ENCODE measurements at regions not wholly inside any gene's neighbourhood (a gene's known extent, or its start where the extent isn't known, plus 50 kb on each side); places are given as distances from the start of the nearest gene placed in this dataset.

DNA sequence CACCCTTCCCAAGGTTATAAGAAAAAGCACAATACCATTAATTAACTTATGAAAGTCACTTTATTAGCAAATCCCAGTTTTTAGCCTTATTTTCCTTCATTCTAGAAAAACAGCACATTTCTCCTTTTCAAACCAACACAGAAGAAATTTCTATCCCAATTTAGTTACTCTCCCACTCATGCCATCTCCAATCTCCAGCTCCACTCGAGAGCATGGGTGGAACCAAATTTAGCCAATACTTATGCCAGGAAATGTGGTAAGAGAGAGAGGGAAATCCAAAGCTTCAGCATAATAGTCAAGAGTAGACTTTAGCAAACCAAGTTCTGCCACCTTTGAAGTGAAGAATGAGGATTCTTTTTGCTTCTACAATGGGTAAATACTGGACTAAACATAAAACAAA is 288.8 kb downstream of the KIF2B start:
- no peaks in the 10 kb centered on the region; the same call in 2 of the 3 replicates for H3K9me3 ChIP-seq (replicated peaks; ENCODE audit: control insufficient read depth, insufficient read depth, low read length)
- H3K4me2 ChIP-seq (ENCODE audit: control insufficient read depth, insufficient read depth): no peak overlapping the region
- no peaks in the 10 kb centered on the region for H3K36me3 ChIP-seq (ENCODE audit: control insufficient read depth in 2 of 2, insufficient read depth in 2 of 2, low read length in 1 of 2)
- in situ Hi-C loops (cut with MboI) (no loop called here), intact Hi-C loops (cut with micrococcal nuclease; ENCODE audit: unreplicated experiment) (no loop called here)
- no peaks in the 10 kb centered on the region for H3K4me1 ChIP-seq (ENCODE audit: control insufficient read depth, insufficient read depth, low read length)
- CTCF ChIA-PET: no interaction called here
- 0% methylated on average over 1 of the region's 1 CpG for WGBS (ENCODE audit: insufficient coverage, insufficient replicate concordance, low lambda C conversion rate, missing lambda C conversion rate)
- POLR2A ChIA-PET: no interaction called here
- no peak overlapping the region for H3K27ac ChIP-seq (ENCODE audit: control insufficient read depth, insufficient read depth)
- H2AFZ ChIP-seq (ENCODE audit: control insufficient read depth, low read depth, low read length): no peak overlapping the region
- FAIRE-seq (no peak), DNase-seq (ENCODE audit: low read depth, low spot score) (no peak), ATAC-seq (no peak)
- H3K4me3 ChIP-seq: no peak overlapping the region
- no peaks in the 10 kb centered on the region for H4K20me1 ChIP-seq (ENCODE audit: control insufficient read depth, insufficient read depth)
- H3K79me2 ChIP-seq (ENCODE audit: control insufficient read depth, insufficient read depth, low read length): no peaks in the 10 kb centered on the region
- no peak for TF ChIP-seq CEBPB (IDR thresholded peaks at IDR 0.05; ENCODE audit: borderline replicate concordance in 1 of 2, low read depth in 2 of 2, low read length in 2 of 2)
- TF ChIP-seq GATAD2B (conservative IDR thresholded peaks at IDR 0.05; ENCODE audit: low read depth): no peak
- no peak for TF ChIP-seq ZNF217 (IDR thresholded peaks at IDR 0.05)
- TF ChIP-seq ASH2L (IDR thresholded peaks at IDR 0.05; ENCODE audit: borderline replicate concordance, low read depth): no peak
- TF ChIP-seq BACH1 (IDR thresholded peaks at IDR 0.05; ENCODE audit: borderline replicate concordance): no peak
- H3K27me3 ChIP-seq (replicated peaks in 1 of 2; ENCODE audit: control insufficient read depth in 2 of 2, insufficient read depth in 2 of 2, low read length in 1 of 2): no peaks in the 10 kb centered on the region
- no peak overlapping the region for H3K9ac ChIP-seq (ENCODE audit: control insufficient read depth, insufficient read depth, low read length)
- SMC1A ChIA-PET (ENCODE audit: uncharacterized antibody, unreplicated experiment): no interaction called here
- no TSS peak for BruUV-seq (replicated peaks)
- RAD21 ChIA-PET (ENCODE audit: unreplicated experiment): no interaction called here

DNA sequence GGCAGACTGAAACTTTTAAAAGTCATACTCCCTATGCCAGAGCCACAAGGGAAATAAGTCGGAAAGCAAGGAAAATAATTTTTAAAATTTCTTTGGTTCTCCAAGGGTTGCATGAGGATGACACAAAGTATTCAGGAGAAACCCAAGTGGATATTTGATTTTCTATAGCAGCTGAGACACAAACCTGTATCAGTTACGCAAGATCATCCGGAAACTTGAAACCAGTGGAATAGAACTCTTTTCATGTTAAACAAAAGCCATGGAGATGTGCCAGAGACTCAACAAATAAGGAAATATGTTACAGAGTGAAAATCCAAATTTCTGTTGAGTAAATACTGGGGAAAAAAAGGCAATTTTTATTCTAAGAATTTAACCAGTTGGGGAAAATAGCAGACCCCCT is 294.7 kb downstream of the KIF2B start:
- ChIA-PET POLR2A (no interaction called here), SMC1A (ENCODE audit: uncharacterized antibody, unreplicated experiment) (no interaction called here), CTCF (no interaction called here), RAD21 (ENCODE audit: unreplicated experiment) (no interaction called here)
- Histone ChIP-seq H3K36me3 (ENCODE audit: control insufficient read depth in 2 of 2, insufficient read depth in 2 of 2, low read length in 1 of 2) (no peaks in the 10 kb centered on the region), H3K27me3 (replicated peaks in 1 of 2; ENCODE audit: control insufficient read depth in 2 of 2, insufficient read depth in 2 of 2, low read length in 1 of 2) (no peaks in the 10 kb centered on the region), H3K9me3 (replicated peaks; ENCODE audit: control insufficient read depth, insufficient read depth, low read length) (no peaks in the 10 kb centered on the region), H4K20me1 (ENCODE audit: control insufficient read depth, insufficient read depth) (no peaks in the 10 kb centered on the region), H3K4me1 (ENCODE audit: control insufficient read depth, insufficient read depth, low read length) (no peaks in the 10 kb centered on the region), H3K27ac (ENCODE audit: control insufficient read depth, insufficient read depth) (no peak overlapping the region), H2AFZ (ENCODE audit: control insufficient read depth, low read depth, low read length) (no peak overlapping the region), H3K4me2 (ENCODE audit: control insufficient read depth, insufficient read depth) (no peak overlapping the region), H3K79me2 (ENCODE audit: control insufficient read depth, insufficient read depth, low read length) (no peaks in the 10 kb centered on the region), H3K4me3 (no peak overlapping the region), H3K9ac (ENCODE audit: control insufficient read depth, insufficient read depth, low read length) (no peak overlapping the region)
- in situ Hi-C loops (cut with MboI): no loop called here
- WGBS (ENCODE audit: insufficient coverage, insufficient replicate concordance, low lambda C conversion rate, missing lambda C conversion rate): 37% methylated on average over 3 of the region's 3 CpGs
- no peak for FAIRE-seq
- ATAC-seq: no peak
- DNase-seq (ENCODE audit: low read depth, low spot score): no peak
- BruUV-seq (replicated peaks): no TSS peak
- intact Hi-C loops (cut with micrococcal nuclease; ENCODE audit: unreplicated experiment): no loop called here
- TF ChIP-seq, protein P1, sequence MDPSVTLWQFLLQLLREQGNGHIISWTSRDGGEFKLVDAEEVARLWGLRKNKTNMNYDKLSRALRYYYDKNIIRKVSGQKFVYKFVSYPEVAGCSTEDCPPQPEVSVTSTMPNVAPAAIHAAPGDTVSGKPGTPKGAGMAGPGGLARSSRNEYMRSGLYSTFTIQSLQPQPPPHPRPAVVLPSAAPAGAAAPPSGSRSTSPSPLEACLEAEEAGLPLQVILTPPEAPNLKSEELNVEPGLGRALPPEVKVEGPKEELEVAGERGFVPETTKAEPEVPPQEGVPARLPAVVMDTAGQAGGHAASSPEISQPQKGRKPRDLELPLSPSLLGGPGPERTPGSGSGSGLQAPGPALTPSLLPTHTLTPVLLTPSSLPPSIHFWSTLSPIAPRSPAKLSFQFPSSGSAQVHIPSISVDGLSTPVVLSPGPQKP (IDR thresholded peaks at IDR 0.05; ENCODE audit: low read depth, low read length): no peak
- TF ChIP-seq PAX5 (IDR thresholded peaks at IDR 0.05; ENCODE audit: borderline replicate concordance, low read depth, low read length) (no peak), SUZ12 (IDR thresholded peaks at IDR 0.05; ENCODE audit: unreplicated experiment) (no peak), SIX5 (IDR thresholded peaks at IDR 0.05; ENCODE audit: low read depth, low read length, severe bottlenecking) (no peak), SMC3 (IDR thresholded peaks at IDR 0.05; ENCODE audit: borderline replicate concordance, low read length) (no peak), EGR1 (IDR thresholded peaks at IDR 0.05; ENCODE audit: borderline replicate concordance in 1 of 2, low read depth in 2 of 2, low read length in 2 of 2) (no peak), TCF7 (IDR thresholded peaks at IDR 0.05; ENCODE audit: borderline replicate concordance) (no peak), ETV6 (conservative IDR thresholded peaks at IDR 0.05 in 1 of 2, IDR thresholded peaks at IDR 0.05 in 1 of 2; ENCODE audit: borderline replicate concordance in 1 of 2, low read depth in 1 of 2) (no peak), MEF2A (IDR thresholded peaks at IDR 0.05; ENCODE audit: insufficient read depth, low read depth, low read length) (no peak), CHD2 (IDR thresholded peaks at IDR 0.05; ENCODE audit: borderline replicate concordance, low read depth, low read length) (no peak)

Data from GM12878 (cell line).